CD1c-positive myeloid dendritic cell (primary cell): ENCODE measurements at regions not wholly inside any gene's neighbourhood (a gene's known extent, or its start where the extent isn't known, plus 50 kb on each side); places are given as distances from the start of the nearest gene placed in this dataset.

Experiments used
- DNase-seq: peaks from one replicate; pipeline ENCODE4 v3.0.0-alpha.2; 2016; ENCODE audit errors: extremely low spot score

DNA sequence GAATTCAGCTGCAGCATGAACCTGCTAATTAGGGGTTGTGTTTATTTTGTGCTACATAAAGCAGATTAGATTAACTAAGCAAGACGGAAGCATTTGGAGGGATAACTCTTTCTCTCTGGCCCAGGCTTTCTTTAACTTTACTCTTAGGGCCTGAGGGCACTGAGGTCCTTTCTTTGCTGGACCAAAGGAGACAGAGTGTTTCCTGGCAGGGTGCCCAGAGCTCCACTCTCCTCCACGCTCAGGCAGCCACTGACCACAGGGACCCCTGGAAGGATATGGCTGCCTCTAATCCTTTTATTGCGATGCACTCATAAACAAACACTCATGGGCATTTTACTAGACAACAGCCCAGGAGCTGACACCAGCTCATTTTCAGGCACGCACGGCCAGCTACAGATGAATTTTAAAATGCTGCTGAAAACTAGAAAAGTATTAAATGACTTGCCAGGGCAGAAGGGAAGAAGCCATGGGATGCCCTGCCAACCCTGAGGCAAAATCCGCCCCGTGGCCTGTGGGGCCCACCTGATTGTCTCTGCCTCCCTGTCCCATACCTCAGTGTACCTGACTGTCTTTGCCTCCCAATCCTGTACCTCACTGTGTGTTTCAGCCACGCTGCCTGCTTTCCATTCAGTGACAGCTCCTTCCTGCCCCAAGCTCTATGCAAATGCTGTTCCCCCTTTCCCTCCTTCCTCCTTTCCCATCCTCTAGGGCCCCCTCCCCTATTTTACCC, 192.6 kb upstream of the NAV2 start:
- DNase-seq, result no peak

DNA sequence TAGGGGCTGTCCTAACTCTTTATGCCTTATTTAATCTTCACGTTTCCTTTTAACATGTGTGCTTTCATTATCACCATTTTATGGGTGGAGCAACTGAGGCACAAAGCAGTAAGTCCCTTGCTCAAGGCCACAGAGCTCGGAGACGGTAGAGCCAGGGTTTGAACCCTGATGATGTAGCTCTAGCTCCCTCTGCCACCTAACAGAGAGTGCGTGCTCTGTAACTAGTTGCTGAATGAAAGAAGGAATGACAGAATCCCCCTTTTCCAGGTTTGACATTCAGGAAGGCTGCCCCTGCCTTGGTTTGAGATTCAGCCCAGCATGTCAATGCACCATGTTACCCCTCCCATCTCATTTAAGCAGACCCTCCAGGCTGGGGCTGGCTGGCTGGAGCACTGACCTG, 193.3 kb upstream of the NAV2 start:
- DNase-seq, result no peak

DNA sequence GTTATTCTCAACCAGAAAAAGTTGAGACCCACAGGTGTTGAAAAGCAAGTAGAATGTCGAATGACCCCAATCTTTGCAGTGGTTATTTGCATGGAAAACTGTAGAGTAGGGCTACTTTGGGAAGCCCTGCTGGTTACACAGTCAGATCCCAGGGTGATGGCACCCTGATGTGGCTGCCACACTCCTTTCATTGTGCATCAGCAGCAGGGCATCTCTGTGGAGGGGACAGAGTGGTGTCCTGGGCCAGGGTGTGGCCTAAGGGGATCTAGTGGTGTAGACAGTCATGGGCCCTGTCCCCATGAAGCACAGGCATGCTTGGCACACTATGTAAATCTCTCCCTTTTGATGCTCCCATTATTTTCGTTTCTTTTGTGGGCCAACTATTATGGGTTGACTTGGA, 199.4 kb upstream of the NAV2 start:
- no peak for DNase-seq

DNA sequence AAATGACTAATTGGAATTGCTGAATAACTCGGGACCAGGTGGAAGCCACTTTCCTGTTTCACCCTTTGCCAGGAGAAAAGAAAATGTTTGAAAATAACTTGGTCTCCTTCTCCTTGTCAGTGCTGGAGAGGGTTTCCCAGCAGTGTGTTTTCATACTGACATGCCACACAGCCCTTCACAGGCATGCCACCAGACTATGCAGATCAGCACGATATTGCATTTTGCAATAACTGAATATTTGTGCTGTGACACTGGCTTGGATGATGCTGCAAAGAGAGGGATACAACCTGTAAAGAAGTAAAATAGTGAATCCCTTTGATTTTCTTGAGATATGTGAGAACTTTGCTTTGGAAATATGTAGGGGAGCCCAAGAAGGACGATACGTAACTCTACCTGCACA, 200.0 kb upstream of the NAV2 start:
- no peak for DNase-seq

DNA sequence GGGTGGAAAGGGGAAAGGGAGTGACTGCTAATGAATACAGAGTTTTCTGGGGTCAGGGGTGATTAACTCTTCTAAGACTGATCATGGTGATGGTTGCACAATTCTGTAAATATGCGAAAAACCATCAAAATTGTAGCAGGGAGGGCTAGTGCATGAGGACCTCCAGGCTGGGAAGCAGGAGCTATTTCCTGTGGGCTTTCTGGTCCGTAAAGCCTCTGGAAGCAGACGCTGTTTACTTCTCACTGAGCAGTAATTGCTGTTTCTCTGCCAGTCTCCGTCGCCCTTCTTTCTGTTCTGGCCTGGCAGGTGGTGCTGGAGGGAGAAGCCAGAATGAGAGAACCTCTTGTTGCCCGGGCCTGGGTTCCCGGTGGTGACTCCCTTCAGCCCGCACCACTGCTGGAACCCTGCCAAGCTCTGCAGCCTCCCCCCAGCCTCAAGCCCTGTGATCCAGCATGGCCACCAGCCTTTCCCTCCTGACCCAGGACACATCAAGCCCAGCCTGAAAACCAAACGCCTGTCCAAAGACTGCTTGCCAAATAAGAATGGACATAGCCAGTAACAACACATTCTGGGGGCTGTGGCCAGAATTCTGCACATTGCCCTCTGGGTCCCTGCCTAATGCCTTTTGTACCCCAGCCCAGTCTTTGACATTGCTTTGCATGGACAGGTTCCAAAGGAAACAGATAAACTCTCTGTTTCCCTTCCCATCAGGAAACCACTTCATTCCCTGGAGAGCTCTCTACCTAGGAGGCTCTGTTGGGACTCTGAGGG, 201.0 kb upstream of the NAV2 start:
- no peak for DNase-seq

DNA sequence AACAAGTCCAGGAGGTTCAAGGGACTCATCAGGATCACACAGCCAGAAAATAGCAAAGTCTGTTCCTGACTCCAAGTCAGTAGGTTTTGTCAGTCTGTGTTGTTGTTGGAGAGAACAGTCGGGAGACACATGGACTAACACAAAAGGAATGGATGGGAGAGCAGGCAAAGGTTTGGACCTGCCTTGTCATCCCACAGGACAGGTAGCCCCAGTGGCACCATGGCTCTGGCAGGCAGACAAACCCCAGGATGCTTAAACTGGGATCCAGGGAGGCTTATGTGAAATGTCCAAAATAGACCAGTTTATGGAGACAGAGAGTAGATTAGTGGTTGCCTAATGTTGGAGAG, 201.6 kb upstream of the NAV2 start:
- no peak for DNase-seq

DNA sequence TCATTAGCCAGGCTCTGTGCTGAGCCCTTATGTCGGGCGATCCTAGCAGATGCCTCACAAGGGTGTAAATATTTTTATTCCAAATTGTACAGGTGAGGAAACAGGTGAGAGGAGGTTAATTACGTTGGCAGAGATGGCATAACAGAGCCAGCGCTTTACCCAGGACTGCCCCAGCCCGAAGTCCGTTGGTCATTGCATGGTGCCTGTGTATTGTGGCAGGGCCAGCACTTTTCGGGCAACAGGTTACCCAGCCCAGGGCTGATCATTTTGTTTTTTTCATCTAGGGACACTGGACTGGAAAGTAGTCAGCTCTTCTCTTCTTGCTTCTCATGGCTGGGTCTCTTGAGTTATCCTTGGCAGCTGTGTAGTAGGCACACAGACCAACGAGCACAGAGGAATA, 202.2 kb upstream of the NAV2 start:
- no peak for DNase-seq

DNA sequence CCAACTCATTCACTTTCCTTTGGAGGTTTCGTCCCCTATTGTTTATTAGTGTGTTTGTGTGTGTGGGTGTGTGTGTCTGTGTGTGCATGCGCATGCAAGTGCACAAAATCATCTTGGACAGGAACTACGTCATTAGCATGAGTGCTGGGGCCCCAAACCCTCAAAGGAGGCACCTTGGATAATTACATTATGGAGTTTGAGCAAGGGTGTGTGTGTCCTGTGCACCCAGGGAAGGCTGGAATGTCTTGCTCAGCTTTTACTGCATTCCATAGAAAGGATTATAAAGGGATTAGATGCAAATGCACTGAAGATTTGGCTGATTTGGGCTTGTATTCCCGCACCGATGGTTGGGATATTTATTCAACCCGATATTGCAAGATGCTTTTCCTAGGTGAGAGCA, 203.4 kb upstream of the NAV2 start:
- no peak for DNase-seq

DNA sequence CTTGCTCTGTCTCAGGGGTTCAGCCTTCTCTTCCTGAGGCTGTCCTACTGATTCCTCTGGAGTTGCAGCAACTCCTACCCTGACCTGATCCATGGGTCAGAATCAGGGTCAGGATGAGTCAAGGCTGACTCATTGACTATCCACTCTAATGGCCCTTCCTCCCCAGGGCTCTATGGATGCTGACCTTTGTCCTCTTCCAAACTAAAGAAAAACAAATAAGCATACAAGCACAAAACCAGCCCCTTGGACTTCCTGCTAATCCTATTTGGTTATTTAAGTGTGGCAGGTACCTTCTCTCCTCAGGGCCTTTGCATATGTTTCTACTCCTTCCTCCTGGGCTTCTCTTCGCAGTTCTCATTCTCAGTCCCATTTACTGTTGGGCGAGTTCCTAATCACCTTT, 204.5 kb upstream of the NAV2 start:
- DNase-seq, result no peak

DNA sequence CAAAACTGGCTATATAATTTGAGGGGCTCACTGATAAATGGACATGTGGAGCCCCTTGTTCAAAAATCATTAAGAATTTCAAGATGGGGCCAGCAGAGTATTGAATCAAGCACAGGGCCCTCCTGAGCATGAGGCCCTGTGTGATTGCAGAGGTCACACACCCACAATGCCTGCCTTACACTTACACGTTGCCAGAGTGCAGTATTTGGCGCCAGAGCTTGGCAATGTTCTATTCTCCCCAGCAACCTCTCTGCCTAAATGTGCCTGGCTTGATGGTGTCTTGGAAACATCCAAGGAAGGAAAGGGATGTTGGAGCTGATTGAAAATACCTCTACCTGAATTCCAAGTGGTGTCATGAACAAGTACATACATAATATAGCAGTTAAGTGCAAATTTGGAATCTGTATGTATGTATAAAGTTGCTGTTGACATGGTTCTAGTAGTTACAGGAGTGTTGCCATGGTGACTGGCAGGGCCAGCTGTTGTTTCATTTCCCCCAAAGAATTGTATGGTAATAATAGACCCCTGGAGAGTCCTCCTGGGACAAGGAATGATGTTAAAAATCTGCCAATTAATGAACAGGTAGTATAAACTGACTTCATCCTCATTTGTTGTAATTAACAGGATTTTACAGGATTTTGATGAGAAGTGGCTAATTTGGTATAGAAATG, 205.7 kb upstream of the NAV2 start:
- no peak for DNase-seq

DNA sequence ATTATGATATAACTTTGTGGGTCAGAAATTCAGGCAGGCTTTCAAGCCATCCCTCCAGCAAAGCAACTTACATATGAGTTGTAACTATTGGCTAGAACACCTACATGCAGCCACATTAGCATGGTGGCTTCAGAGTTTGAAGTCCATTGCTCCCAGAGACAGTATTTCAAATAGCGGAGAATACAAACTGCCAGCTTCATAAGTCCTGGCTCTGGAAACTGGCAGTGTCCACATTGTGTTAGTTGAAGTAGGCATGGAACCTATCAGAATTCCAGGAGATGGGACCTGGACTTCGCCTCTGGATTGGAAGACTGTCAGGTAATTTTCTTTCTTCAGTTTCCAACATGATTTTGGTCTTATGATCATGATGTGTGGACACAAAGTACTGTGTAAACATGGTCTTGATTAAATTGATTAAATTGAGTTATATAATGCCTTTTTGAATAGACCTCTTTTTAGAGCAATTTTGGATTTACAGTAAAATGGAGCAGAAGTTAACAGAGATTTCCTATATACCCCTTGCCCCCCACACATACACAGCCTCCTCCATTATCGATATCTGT, 209.9 kb upstream of the NAV2 start:
- DNase-seq, result no peak

DNA sequence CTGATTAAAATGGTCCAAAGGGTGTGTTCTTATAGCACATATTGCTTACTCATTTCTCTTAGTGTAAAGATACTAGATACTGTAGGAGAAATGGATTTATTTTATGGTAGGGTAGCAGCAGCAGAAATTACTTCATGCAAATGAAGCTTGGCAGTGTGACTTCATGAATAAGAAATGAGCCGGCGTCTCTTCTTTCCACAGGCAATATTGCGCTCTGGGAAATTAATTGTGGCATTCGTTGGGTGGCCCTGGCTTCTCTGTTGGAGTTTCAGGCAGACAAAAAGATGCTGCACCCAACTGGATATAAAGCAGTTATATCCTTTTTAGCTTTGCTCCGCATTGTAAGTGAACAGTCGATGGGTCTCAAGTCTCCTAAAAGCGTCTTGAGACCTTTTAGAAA, 211.0 kb upstream of the NAV2 start:
- DNase-seq, result no peak

DNA sequence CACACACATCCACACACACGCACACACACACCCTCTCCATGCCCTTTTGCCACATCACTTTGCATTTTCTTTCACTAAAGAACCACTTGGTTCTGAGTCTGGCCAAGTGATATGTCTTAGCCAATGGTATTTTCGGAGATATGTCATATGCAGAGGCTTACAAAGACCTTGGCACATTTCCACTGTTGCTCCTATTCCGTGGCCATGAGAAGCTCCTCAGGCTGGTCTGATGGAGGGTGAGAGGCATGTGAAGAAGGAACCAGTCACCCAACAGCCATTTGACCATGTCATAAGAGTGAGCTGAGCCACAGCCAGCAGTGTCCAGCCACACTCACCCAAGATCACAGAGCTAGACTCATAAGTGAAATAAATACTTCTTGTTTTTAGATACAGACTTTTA, 212.6 kb upstream of the NAV2 start:
- DNase-seq, result no peak

DNA sequence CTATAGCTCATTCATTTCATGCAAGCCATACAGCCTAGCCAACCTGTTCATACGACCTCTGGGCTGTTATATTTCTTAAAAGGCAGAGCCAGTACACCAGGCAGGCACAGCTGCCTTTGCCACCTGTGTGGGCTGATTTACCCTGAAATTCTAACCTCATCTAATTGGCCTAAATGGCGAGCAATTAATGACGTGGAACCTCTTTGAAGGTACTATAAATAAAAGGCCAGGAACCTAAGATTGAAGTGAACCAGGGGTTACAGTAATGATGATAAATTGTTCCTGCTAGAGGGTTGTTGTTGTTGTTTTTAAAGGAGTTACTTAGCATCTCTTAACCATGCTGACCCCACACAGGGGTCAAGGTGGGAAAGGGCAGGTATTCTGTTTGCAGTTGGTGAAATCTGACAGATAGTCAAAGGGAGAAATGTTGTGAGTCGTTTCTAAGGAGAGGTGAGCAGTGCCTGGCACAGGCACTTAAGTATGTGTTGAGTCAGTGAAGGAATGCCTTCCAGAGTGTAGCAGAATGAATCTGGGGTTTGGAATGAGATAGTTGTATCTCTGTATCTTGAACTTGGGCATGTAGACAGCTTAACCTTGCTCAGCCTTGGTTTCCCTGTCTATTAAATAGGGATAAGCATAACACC, 213.5 kb upstream of the NAV2 start:
- no peak for DNase-seq

DNA sequence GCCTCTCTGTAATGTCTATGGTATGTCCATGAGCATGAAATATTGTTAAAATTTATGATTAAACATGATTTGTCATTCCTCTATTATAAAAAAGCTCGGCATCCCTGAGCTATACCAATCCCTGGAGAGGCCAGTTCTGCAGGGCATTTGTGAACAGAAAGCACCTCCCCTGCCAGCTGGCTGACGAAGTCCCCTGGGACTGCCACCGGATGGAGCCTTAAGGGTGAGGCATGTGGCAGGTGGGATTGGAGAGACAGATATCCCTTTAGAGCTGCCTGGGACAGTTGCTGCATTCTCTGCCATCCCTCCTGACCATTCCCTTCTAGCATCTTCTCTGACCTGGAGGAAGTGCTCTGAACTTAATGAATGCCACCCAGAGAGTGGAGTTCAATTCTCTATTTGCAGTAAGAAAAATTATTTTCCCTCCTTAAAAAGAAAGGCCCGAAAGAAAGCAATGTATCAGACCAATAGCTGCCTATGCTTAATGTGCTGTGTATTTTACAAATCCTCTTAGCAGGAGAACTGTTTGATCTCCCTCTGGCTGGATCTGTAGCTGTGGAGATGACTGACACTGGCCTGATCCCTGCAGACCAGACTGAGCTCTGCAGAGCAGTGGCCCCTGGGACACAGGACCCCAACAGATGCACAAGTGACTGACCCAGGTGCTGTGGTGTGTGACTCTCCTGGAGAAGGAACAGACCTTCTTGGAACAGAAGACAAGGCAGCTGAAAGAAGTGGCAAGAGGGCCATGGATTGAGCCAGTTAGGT, 219.0 kb upstream of the NAV2 start:
- DNase-seq, result no peak

DNA sequence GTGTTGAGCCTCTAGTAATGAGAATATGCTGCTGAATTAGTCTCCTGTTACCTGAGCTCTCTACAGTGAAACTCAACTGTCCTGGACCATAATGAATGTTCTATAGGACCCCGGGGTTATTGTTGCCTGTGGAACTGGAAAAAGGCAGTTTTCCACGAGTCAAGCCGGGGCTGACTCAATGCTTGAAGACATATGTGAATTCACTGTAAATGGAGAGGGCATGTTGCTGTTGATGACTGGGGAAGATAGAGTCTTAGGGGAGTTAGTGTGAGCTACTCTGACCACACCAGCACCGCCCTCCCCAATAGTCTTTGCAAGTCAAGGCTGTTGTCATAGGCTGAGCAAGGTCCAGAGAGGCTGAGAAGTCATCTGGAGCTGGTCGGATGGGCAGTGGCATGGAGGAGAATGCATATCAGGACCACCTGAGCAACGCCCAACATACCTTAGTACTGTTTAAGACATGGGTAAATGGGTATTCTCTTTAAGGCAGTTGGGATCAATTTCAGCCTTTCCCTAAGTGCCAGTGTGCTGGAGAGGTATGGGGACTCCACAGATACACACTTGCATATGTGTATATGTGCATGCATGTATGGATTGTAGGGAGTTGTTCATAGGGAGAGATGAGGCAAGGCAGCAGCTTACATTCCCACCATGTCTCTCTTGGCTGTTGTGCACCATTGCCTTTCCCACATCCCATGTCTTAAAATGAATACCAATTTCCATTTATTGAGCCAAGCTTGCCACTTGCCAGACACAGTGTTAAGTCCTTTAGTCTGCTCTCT, 230.1 kb upstream of the NAV2 start:
- no peak for DNase-seq

DNA sequence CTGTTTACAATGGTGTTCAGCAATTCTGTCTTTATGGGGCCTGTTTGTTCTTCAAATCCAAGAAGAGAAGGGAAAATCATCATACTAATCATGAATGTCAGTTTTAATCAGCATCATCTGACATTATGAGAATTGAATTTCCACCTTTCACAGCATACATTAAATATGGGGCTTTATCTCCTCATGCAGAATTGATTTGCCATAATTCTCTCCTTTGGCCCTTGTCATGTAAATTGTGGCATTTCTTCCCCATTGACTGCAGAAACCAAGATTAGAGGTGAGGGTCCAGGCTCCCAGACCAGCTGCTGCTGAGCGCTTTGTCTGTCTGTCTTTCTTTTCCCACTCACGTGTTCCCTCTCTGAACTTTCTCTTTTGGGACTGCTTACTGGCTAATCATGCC, 232.1 kb upstream of the NAV2 start:
- DNase-seq, result no peak

DNA sequence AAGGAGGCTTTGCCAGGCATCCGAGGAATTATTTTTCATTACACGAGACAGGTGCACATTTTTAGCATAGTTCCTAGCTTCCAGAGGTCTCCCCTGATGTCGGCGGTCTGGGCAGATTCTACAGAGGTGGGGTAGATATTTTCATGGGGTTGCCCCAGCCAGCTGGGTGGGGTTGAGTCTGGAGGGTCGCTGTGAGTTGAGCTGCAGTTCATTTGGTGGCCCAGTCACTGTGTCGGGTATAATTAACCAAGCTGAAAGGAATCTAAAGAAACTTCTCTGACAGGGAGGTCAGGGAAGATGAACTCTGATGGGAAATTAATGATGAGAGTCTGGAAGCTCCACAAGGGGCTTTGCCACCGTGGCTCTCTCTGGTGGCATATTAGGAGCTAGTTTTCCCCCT, 233.7 kb upstream of the NAV2 start:
- DNase-seq, result no peak

DNA sequence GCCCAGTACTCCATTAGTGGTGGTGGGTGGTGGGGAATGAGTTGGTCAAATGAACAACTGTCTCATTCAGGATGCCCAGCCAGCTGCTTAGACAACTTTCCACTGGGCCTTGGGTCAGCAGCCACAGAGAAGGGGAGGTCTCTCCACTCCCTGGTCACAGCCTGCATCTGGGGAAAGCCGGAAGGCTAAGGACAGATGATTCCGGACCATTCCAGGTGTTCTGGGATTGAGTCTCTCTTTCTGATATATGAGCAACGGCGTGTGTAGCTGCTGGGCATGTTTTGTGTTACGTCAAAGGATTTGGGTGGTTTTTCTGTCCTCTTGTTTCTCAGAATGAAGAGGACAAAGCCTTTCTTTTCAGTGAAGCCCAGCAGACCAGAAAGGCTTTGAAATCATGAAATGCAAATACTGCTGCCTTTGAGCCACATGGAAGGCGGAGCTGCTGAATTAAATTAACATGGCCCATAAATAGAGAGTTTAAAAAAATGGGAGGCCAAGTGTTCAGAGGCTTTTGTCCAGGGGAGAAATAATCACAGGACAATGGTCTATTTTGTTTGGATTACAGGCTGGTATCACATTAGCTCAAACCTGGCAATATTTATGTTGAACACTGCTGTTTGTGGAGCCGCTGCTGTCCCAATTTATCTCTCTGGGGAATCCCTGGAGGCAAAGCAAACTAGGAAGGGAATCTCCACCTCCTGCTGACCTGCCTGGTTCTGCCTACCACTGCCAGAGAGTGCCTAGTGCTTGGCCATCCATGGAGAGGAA, 234.4 kb upstream of the E2F8 start:
- DNase-seq, result no peak

DNA sequence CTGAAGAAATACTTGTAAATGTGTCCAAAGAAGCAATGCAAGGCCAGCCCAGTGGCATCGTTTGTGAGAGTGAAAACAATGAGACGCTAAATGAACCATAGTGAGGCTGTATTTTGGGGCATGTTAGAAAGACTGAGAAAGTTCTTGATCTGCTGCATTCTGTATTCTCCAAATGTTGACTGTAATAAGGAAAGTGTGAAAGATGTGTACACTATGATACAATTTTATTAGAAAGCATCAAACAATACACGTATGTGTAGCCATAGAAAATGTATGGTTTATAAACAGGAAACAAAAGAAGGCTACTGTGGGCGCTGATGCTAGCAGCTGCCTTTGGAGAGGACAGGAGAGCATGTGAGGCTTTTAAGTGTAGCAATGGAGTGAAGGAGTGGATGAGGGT, 233.5 kb upstream of the E2F8 start:
- no peak for DNase-seq
